ENCODE measurements at regions not wholly inside any gene's neighbourhood (a gene's known extent, or its start where the extent isn't known, plus 50 kb on each side); places are given as distances from the start of the nearest gene placed in this dataset.

GRCh38 chr3:66152336-66152735 is 68.5 kb upstream of the SLC25A26 start:
- Mint-ChIP-seq H3K9me3 (no peaks in the 10 kb centered on the region), H3K36me3 (ENCODE audit: low read depth) (no peaks in the 10 kb centered on the region)

More at GRCh38 chr3:66152336-66152735, 68.5 kb upstream of the SLC25A26 start:
- no peak for TF ChIP-seq EZH2 (IDR thresholded peaks at IDR 0.05; ENCODE audit: low read depth, unreplicated experiment)
- no peak for TF ChIP-seq ZNF331 (CRISPR knock-in tag; IDR thresholded peaks at IDR 0.05; ENCODE audit: low read depth)
- no peak for TF ChIP-seq REST (IDR thresholded peaks at IDR 0.05; ENCODE audit: unreplicated experiment)
- TF ChIP-seq NANOG (IDR thresholded peaks at IDR 0.05; ENCODE audit: borderline replicate concordance), result no peak
- no peak for TF ChIP-seq ETS1 (IDR thresholded peaks at IDR 0.05)
- TF ChIP-seq EZH2phosphoT487 (IDR thresholded peaks at IDR 0.05; ENCODE audit: unreplicated experiment), result no peak
- TF ChIP-seq ZNF462 (CRISPR knock-in tag; IDR thresholded peaks at IDR 0.05), result no peak
- TF ChIP-seq ZNF114 (CRISPR knock-in tag; IDR thresholded peaks at IDR 0.05), result no peak
- no peak for TF ChIP-seq CREB1 (CRISPR knock-in tag; IDR thresholded peaks at IDR 0.05; ENCODE audit: low read depth)
- no peak for TF ChIP-seq JUNB (IDR thresholded peaks at IDR 0.05; ENCODE audit: unreplicated experiment)
- Histone ChIP-seq H2AFZ (no peak overlapping the region), H4K20me1 (replicated peaks; ENCODE audit: insufficient read depth) (no peaks in the 10 kb centered on the region), H3K79me2 (replicated peaks; ENCODE audit: insufficient read depth) (no peaks in the 10 kb centered on the region), H3K4me2 (no peak overlapping the region), H3K36me3 (ENCODE audit: insufficient read depth) (no peaks in the 10 kb centered on the region), H3F3A (replicated peaks; ENCODE audit: low read depth) (no peaks in the 10 kb centered on the region), H3K27ac (ENCODE audit: low read depth) (no peak overlapping the region), H3K9me2 (ENCODE audit: insufficient read depth) (no peaks in the 10 kb centered on the region), H3K27me3 (ENCODE audit: insufficient read depth) (no peaks in the 10 kb centered on the region), H3K4me1 (ENCODE audit: insufficient read depth) (peaks cover 8% of the 10 kb centered on the region), H3K4me3 (no peak overlapping the region)
- peaks cover 8% of the 10 kb centered on the region for H3K4me1 Mint-ChIP-seq
- peaks cover 3% of the 10 kb centered on the region for H3K27me3 Mint-ChIP-seq (ENCODE audit: insufficient read depth, low read depth, poor library complexity)
- no peak for ATAC-seq
- H3K4me3 Mint-ChIP-seq, result no peak overlapping the region
- DNase-seq (ENCODE audit: low spot score), result no peak
- H3K27ac Mint-ChIP-seq, result no peak overlapping the region

Measured in GM23338 (cell line).